AG04449 (cell line): ENCODE measurements at regions not wholly inside any gene's neighbourhood (a gene's known extent, or its start where the extent isn't known, plus 50 kb on each side); places are given as distances from the start of the nearest gene placed in this dataset.

Experiments
- CTCF ChIA-PET: fragments of 350-600 bp; formaldehyde crosslinking; extraction: SDS; loops from one replicate; lab custom pipeline; 2021; ENCODE audit warnings: antibody characterized with exemption; lab: Yijun Ruan, JAX
- POLR2A ChIA-PET: fragments of 400-600, 350-600 bp; formaldehyde crosslinking; extraction: SDS; loops from one replicate; lab custom pipeline; 2020; ENCODE audit warnings: antibody characterized with exemption, inconsistent platforms; lab: Yijun Ruan, JAX
- DNase-seq: peaks from one replicate; pipeline ENCODE4 v3.0.0-alpha.2; 2010; ENCODE audit warnings: low read depth, low spot score
- H3K4me3 ChIP-seq: 2 replicates; pipeline ENCODE4 v1.5.1; 2011; ENCODE audit warnings: low read depth, mild to moderate bottlenecking, control low read depth, low read length
- CTCF ChIP-seq: IDR thresholded peaks from one replicate; pipeline ENCODE4 v1.5.1; 2011; ENCODE audit warnings: mild to moderate bottlenecking, moderate library complexity, low read length, control low read depth, inconsistent platforms; ENCODE audit not compliant: insufficient read depth; ENCODE audit errors: missing control alignments

GRCh38 chr2:59885541-59885940 lies 667.9 kb downstream of the BCL11A start:
- POLR2A ChIA-PET: no interaction called here
- H3K4me3 ChIP-seq: no peak overlapping the region
- no peak for TF ChIP-seq CTCF
- CTCF ChIA-PET: no interaction called here
- DNase-seq: no peak

GRCh38 chr2:59884166-59884565 lies 669.3 kb downstream of the BCL11A start:
- DNase-seq: no peak
- CTCF ChIA-PET: no interaction called here
- TF ChIP-seq CTCF: no peak
- POLR2A ChIA-PET: no interaction called here
- no peak overlapping the region for H3K4me3 ChIP-seq

GRCh38 chr2:59882822-59883221 lies 670.6 kb downstream of the BCL11A start:
- no peak for DNase-seq
- TF ChIP-seq CTCF: no peak
- H3K4me3 ChIP-seq: no peak overlapping the region
- CTCF ChIA-PET: no interaction called here
- POLR2A ChIA-PET: no interaction called here

GRCh38 chr2:59882279-59882678 lies 671.2 kb downstream of the BCL11A start:
- POLR2A ChIA-PET: no interaction called here
- DNase-seq: no peak
- TF ChIP-seq CTCF: no peak
- no peak overlapping the region for H3K4me3 ChIP-seq
- CTCF ChIA-PET: no interaction called here

- H3K4me3 ChIP-seq: no peak overlapping the region
- DNase-seq: no peak
- CTCF ChIA-PET: no interaction called here
- no peak for TF ChIP-seq CTCF
- POLR2A ChIA-PET: no interaction called here
These were observed 672.2 kb downstream of the BCL11A start for GRCh38 chr2:59881218-59881617.

GRCh38 chr2:59879700-59880131 lies 673.7 kb downstream of the BCL11A start:
- CTCF ChIA-PET: no interaction called here
- no peak for DNase-seq
- no peak for TF ChIP-seq CTCF
- POLR2A ChIA-PET: no interaction called here
- no peak overlapping the region for H3K4me3 ChIP-seq

- CTCF ChIA-PET: no interaction called here
These were observed 677.6 kb downstream of the BCL11A start for GRCh38 chr2:59875836-59876235.

More at GRCh38 chr2:59875836-59876235, 677.6 kb downstream of the BCL11A start:
- no peak for DNase-seq
- POLR2A ChIA-PET: no interaction called here
- no peak for TF ChIP-seq CTCF
- no peak overlapping the region for H3K4me3 ChIP-seq
